Tibial nerve (tissue), 4 donors: ENCODE measurements at regions not wholly inside any gene's neighbourhood (a gene's known extent, or its start where the extent isn't known, plus 50 kb on each side); places are given as distances from the start of the nearest gene placed in this dataset.

ENCODE experiments used
- EP300 ChIP-seq, 2 donors: sonication (generic); formaldehyde crosslinking; IDR thresholded peaks; one replicate each; pipeline ENCODE4 v1.6.1; 2017; ENCODE audit warnings: antibody characterized with exemption in 2 of 2, mild to moderate bottlenecking in 1 of 2
- POLR2A ChIP-seq, 2 donors: fragments of 450-650 bp; IDR thresholded peaks; one replicate each; pipeline ENCODE4 v1.6.1; 2017; ENCODE audit warnings: antibody characterized with exemption in 2 of 2, mild to moderate bottlenecking in 2 of 2, moderate library complexity in 2 of 2
- TF ChIP-seq, protein P1 (sequence below), 5 experiments: fragments of 200-600 bp in 3 of 5; fragments of 450-650 bp in 2 of 5; sonication (generic) in 3 of 5; IDR thresholded peaks; one replicate each; pipeline ENCODE4 v1.5.1; 2016 to 2019; ENCODE audit warnings: antibody characterized with exemption in 5 of 5, mild to moderate bottlenecking in 3 of 5, moderate library complexity in 2 of 5

DNA sequence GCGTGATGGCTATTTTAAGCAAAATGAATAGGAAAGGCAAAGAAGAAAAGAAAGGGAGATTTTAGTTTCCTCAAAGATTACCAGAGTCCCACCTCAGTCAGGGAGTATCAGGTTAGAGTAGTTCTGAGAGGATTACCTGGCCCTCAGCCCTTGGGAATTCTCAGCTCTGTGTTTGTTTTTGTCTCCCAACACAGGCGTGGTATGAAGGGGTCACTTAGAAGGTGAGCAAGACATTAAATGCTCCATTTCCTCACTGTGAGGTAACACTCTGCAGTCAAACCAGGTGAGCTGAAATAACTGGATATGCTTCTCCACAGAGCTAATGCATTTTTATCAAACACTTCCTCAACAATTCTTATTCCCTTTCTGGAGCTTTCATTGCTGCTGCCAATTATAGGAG is 232.2 kb downstream of the IKZF2 start:
- TF ChIP-seq, protein P1, sequence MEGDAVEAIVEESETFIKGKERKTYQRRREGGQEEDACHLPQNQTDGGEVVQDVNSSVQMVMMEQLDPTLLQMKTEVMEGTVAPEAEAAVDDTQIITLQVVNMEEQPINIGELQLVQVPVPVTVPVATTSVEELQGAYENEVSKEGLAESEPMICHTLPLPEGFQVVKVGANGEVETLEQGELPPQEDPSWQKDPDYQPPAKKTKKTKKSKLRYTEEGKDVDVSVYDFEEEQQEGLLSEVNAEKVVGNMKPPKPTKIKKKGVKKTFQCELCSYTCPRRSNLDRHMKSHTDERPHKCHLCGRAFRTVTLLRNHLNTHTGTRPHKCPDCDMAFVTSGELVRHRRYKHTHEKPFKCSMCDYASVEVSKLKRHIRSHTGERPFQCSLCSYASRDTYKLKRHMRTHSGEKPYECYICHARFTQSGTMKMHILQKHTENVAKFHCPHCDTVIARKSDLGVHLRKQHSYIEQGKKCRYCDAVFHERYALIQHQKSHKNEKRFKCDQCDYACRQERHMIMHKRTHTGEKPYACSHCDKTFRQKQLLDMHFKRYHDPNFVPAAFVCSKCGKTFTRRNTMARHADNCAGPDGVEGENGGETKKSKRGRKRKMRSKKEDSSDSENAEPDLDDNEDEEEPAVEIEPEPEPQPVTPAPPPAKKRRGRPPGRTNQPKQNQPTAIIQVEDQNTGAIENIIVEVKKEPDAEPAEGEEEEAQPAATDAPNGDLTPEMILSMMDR (IDR thresholded peaks at IDR 0.05), result no peak
- no peak for TF ChIP-seq EP300 (IDR thresholded peaks at IDR 0.05)
- no peak for TF ChIP-seq POLR2A (IDR thresholded peaks at IDR 0.05)
